Spleen (tissue), 7 donors: ENCODE measurements at regions not wholly inside any gene's neighbourhood (a gene's known extent, or its start where the extent isn't known, plus 50 kb on each side); places are given as distances from the start of the nearest gene placed in this dataset.

Experiments
- POLR2A ChIP-seq, 3 donors: fragments of 450-650 bp; IDR thresholded peaks; one replicate each; pipeline ENCODE4 v1.5.1; 2017; ENCODE audit warnings: antibody characterized with exemption in 3 of 3, mild to moderate bottlenecking in 1 of 3
- POLR2AphosphoS5 ChIP-seq, 3 donors: sonication (generic); formaldehyde crosslinking; IDR thresholded peaks; one replicate each; pipeline ENCODE4 v1.5.1; 2017; ENCODE audit warnings: antibody characterized with exemption in 3 of 3
- TF ChIP-seq, protein P1 (sequence below), 11 experiments: fragments of 200-600 bp in 7 of 11; fragments of 450-650 bp in 4 of 11; sonication (generic) in 4 of 11; IDR thresholded peaks in 8 of 11; conservative IDR thresholded peaks in 3 of 11; 1 replicate in 7 of 11; 2 replicates in 4 of 11; pipeline versions ENCODE4 v1.4.0 to v1.8.0; 2016 to 2021; ENCODE audit warnings: antibody characterized with exemption in 11 of 11, inconsistent platforms in 4 of 11, mild to moderate bottlenecking in 1 of 11
- donor health status: DM: no; HTN: no; CAD: no; lungs with moderate emphysema.
- donor health status: DM: no; HTN: no; CAD: no.
- donor health status: DM: no; HTN: no; CAD: no.

DNA sequence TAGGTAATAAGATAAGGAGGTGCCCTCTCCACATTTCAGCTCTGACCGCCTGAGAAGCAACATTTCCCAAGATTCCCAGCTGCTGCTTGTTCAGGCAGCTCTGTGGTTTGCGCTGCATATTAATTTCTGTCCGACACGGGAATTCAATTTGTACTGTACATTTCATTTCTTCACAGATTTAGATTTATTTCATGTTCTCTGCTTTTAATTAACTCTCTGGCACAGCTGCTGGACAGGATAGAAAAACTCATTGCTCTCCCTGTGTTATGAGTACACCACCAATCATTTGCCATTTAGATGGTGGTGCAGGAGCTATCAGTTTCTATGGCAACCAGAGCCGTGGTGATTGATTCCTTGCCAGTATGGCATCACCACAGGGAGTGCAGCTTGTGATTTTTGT, 558.5 kb downstream of the DMRTA1 start:
- TF ChIP-seq POLR2AphosphoS5 (IDR thresholded peaks at IDR 0.05) (no peak), POLR2A (IDR thresholded peaks at IDR 0.05) (no peak)
- TF ChIP-seq, protein P1, sequence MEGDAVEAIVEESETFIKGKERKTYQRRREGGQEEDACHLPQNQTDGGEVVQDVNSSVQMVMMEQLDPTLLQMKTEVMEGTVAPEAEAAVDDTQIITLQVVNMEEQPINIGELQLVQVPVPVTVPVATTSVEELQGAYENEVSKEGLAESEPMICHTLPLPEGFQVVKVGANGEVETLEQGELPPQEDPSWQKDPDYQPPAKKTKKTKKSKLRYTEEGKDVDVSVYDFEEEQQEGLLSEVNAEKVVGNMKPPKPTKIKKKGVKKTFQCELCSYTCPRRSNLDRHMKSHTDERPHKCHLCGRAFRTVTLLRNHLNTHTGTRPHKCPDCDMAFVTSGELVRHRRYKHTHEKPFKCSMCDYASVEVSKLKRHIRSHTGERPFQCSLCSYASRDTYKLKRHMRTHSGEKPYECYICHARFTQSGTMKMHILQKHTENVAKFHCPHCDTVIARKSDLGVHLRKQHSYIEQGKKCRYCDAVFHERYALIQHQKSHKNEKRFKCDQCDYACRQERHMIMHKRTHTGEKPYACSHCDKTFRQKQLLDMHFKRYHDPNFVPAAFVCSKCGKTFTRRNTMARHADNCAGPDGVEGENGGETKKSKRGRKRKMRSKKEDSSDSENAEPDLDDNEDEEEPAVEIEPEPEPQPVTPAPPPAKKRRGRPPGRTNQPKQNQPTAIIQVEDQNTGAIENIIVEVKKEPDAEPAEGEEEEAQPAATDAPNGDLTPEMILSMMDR (IDR thresholded peaks at IDR 0.05 in 8 of 11, conservative IDR thresholded peaks at IDR 0.05 in 3 of 11) = no peak
